ENCODE measurements at regions not wholly inside any gene's neighbourhood (a gene's known extent, or its start where the extent isn't known, plus 50 kb on each side); places are given as distances from the start of the nearest gene placed in this dataset.
A peak's percentile ranks its signal among the peaks of the same experiment; 100 is the strongest.
"Not testable (repeated sequence)": the region's sequence is repeated elsewhere in the genome, so short reads cannot be mapped to it uniquely, and the experiment has no call there.

- no peak for DNase-seq
Measured at GRCh38 chr7:156590212-156590611, 50.4 kb upstream of the RNF32 start.

- DNase-seq: no peak
Measured at GRCh38 chr7:156589808-156590207, 50.8 kb upstream of the RNF32 start.

GRCh38 chr7:156585926-156586325, 54.6 kb upstream of the RNF32 start:
- no peak for DNase-seq

GRCh38 chr7:156585025-156585648, 55.4 kb upstream of the RNF32 start:
- no peak for DNase-seq

GRCh38 chr7:156582591-156583123, 57.9 kb upstream of the RNF32 start:
- DNase-seq: no peak

GRCh38 chr7:156580036-156580435, 60.5 kb upstream of the RNF32 start:
- no peak for DNase-seq

- DNase-seq: no peak
Measured at GRCh38 chr7:156579566-156579965, 61.0 kb upstream of the RNF32 start.

- DNase-seq: no peak
Measured at GRCh38 chr7:156578978-156579430, 61.6 kb upstream of the RNF32 start.

- DNase-seq: no peak
Measured at GRCh38 chr7:156578578-156578940, 62.0 kb upstream of the RNF32 start.

- peak; percentile 35 for DNase-seq
Measured at GRCh38 chr7:156577645-156578577, 62.7 kb upstream of the RNF32 start.

- DNase-seq: no peak
Measured at GRCh38 chr7:156576216-156577058, 64.1 kb upstream of the RNF32 start.

- no peak for DNase-seq
Measured at GRCh38 chr7:156568258-156568657, 72.3 kb upstream of the RNF32 start.

- DNase-seq: no peak
Measured at GRCh38 chr7:156566812-156567549, 73.6 kb upstream of the RNF32 start.

- not testable (repeated sequence) for DNase-seq
Measured at GRCh38 chr7:156565002-156565401, 75.6 kb upstream of the RNF32 start.

GRCh38 chr7:156560696-156561095, 79.9 kb upstream of the RNF32 start:
- no peak for DNase-seq

GRCh38 chr7:156560075-156560474, 80.5 kb upstream of the RNF32 start:
- peak; percentile 40 for DNase-seq

GRCh38 chr7:156559001-156559400, 81.6 kb upstream of the RNF32 start:
- no peak for DNase-seq

- no peak for DNase-seq
Measured at GRCh38 chr7:156558198-156558597, 82.4 kb upstream of the RNF32 start.

GRCh38 chr7:156556083-156556482, 84.5 kb upstream of the RNF32 start:
- DNase-seq: no peak

GRCh38 chr7:156554488-156554887, 86.1 kb upstream of the RNF32 start:
- no peak for DNase-seq

- no peak for DNase-seq
Measured at GRCh38 chr7:156549636-156550035, 90.9 kb upstream of the RNF32 start.

GRCh38 chr7:156547884-156548561, 92.6 kb upstream of the RNF32 start:
- no peak for DNase-seq

Measured in NCI-H82 (cell line).